Fibroblast of skin of back (primary cell): ENCODE measurements at regions not wholly inside any gene's neighbourhood (a gene's known extent, or its start where the extent isn't known, plus 50 kb on each side); places are given as distances from the start of the nearest gene placed in this dataset.

ENCODE experiments used
- DNase-seq: peaks from one replicate; pipeline ENCODE4 v3.0.0-alpha.2; 2013

GRCh38 chr4:102441978-102442911, 58.9 kb upstream of the NFKB1 start:
- DNase-seq = no peak

GRCh38 chr4:102444752-102445151, 56.4 kb upstream of the NFKB1 start:
- no peak for DNase-seq

GRCh38 chr4:102445213-102445612, 55.9 kb upstream of the NFKB1 start:
- DNase-seq = no peak

GRCh38 chr4:102447413-102447812, 53.7 kb upstream of the NFKB1 start:
- DNase-seq = no peak

- DNase-seq = peak; percentile 58
Measured at GRCh38 chr4:102449751-102450352, 51.3 kb upstream of the NFKB1 start.

- no peak for DNase-seq
Measured at GRCh38 chr4:102451266-102451665, 49.9 kb upstream of the NFKB1 start.
